ENCODE measurements at regions not wholly inside any gene's neighbourhood (a gene's known extent, or its start where the extent isn't known, plus 50 kb on each side); places are given as distances from the start of the nearest gene placed in this dataset.

- H3K4me3 ChIP-seq (ENCODE audit: low read length): no peak overlapping the region
- H3K9me2 ChIP-seq (replicated peaks; ENCODE audit: control insufficient read depth, low read length): no peaks in the 10 kb centered on the region
- no peaks in the 10 kb centered on the region for H4K20me1 ChIP-seq (ENCODE audit: control insufficient read depth, insufficient read depth, low read depth, low read length)
- no peak overlapping the region for H3K27ac ChIP-seq (ENCODE audit: low read depth, low read length)
- no peaks in the 10 kb centered on the region for H3K4me1 ChIP-seq (ENCODE audit: control insufficient read depth, low read length)
- H3F3A ChIP-seq (ENCODE audit: control insufficient read depth, insufficient read depth): no peaks in the 10 kb centered on the region
- no peaks in the 10 kb centered on the region for H3K36me3 ChIP-seq (ENCODE audit: control insufficient read depth, low read length)
- H3K27me3 ChIP-seq (ENCODE audit: control insufficient read depth, low read length): peaks cover 26% of the 10 kb centered on the region
- TF ChIP-seq EZH2phosphoT487 (IDR thresholded peaks at IDR 0.05; ENCODE audit: borderline replicate concordance, low read length): no peak
- no peak for TF ChIP-seq CTCF (IDR thresholded peaks at IDR 0.05; ENCODE audit: low read depth, low read length, poor library complexity, severe bottlenecking)
- H3K9me3 ChIP-seq (ENCODE audit: control insufficient read depth, insufficient read depth, low read length): no peaks in the 10 kb centered on the region
- H3K4me2 ChIP-seq (ENCODE audit: low read length): no peak overlapping the region
- H3K79me2 ChIP-seq (ENCODE audit: control insufficient read depth, low read length): no peaks in the 10 kb centered on the region
Observed at GRCh38 chr6:5937936-5938706, 68.6 kb downstream of the NRN1 start.

- H3K4me2 ChIP-seq (ENCODE audit: low read length): no peak overlapping the region
- H3K27me3 ChIP-seq (ENCODE audit: control insufficient read depth, low read length): peaks cover 34% of the 10 kb centered on the region
- no peaks in the 10 kb centered on the region for H3K9me3 ChIP-seq (ENCODE audit: control insufficient read depth, insufficient read depth, low read length)
- no peaks in the 10 kb centered on the region for H3K4me1 ChIP-seq (ENCODE audit: control insufficient read depth, low read length)
- no peaks in the 10 kb centered on the region for H3K79me2 ChIP-seq (ENCODE audit: control insufficient read depth, low read length)
- no peak overlapping the region for H3K27ac ChIP-seq (ENCODE audit: low read depth, low read length)
- H3K36me3 ChIP-seq (ENCODE audit: control insufficient read depth, low read length): no peaks in the 10 kb centered on the region
- TF ChIP-seq CTCF (IDR thresholded peaks at IDR 0.05; ENCODE audit: low read depth, low read length, poor library complexity, severe bottlenecking) (no peak), EZH2phosphoT487 (IDR thresholded peaks at IDR 0.05; ENCODE audit: borderline replicate concordance, low read length) (no peak)
- no peaks in the 10 kb centered on the region for H4K20me1 ChIP-seq (ENCODE audit: control insufficient read depth, insufficient read depth, low read depth, low read length)
- H3K4me3 ChIP-seq (ENCODE audit: low read length): no peak overlapping the region
- no peaks in the 10 kb centered on the region for H3F3A ChIP-seq (ENCODE audit: control insufficient read depth, insufficient read depth)
- no peaks in the 10 kb centered on the region for H3K9me2 ChIP-seq (replicated peaks; ENCODE audit: control insufficient read depth, low read length)
Observed at GRCh38 chr6:5937169-5937909, 69.4 kb downstream of the NRN1 start.

- H3K4me2 ChIP-seq (ENCODE audit: low read length): no peak overlapping the region
- H3K79me2 ChIP-seq (ENCODE audit: control insufficient read depth, low read length): no peaks in the 10 kb centered on the region
- H3K4me1 ChIP-seq (ENCODE audit: control insufficient read depth, low read length): no peaks in the 10 kb centered on the region
- H3K9me2 ChIP-seq (replicated peaks; ENCODE audit: control insufficient read depth, low read length): no peaks in the 10 kb centered on the region
- H3F3A ChIP-seq (ENCODE audit: control insufficient read depth, insufficient read depth): no peaks in the 10 kb centered on the region
- H3K9me3 ChIP-seq (ENCODE audit: control insufficient read depth, insufficient read depth, low read length): no peaks in the 10 kb centered on the region
- H3K27me3 ChIP-seq (ENCODE audit: control insufficient read depth, low read length): peaks cover 37% of the 10 kb centered on the region
- no peak for TF ChIP-seq CTCF (IDR thresholded peaks at IDR 0.05; ENCODE audit: low read depth, low read length, poor library complexity, severe bottlenecking)
- no peak for TF ChIP-seq EZH2phosphoT487 (IDR thresholded peaks at IDR 0.05; ENCODE audit: borderline replicate concordance, low read length)
- H3K27ac ChIP-seq (ENCODE audit: low read depth, low read length): no peak overlapping the region
- H4K20me1 ChIP-seq (ENCODE audit: control insufficient read depth, insufficient read depth, low read depth, low read length): no peaks in the 10 kb centered on the region
- H3K4me3 ChIP-seq (ENCODE audit: low read length): no peak overlapping the region
- H3K36me3 ChIP-seq (ENCODE audit: control insufficient read depth, low read length): no peaks in the 10 kb centered on the region
Observed at GRCh38 chr6:5936631-5937030, 70.1 kb downstream of the NRN1 start.
